ENCODE measurements at regions not wholly inside any gene's neighbourhood (a gene's known extent, or its start where the extent isn't known, plus 50 kb on each side); places are given as distances from the start of the nearest gene placed in this dataset.

GRCh38 chr15:95105229-95105628, 873.9 kb downstream of the MCTP2 start:
- no peak for DNase-seq (ENCODE audit: low read depth)
- no peak for TF ChIP-seq CTCF (IDR thresholded peaks at IDR 0.05; ENCODE audit: control insufficient read depth, insufficient read depth, low read depth, low read length, missing control alignments)
- H3K4me3 ChIP-seq (ENCODE audit: control insufficient read depth, low read depth, low read length): no peak overlapping the region

- DNase-seq (ENCODE audit: low read depth): no peak
- H3K4me3 ChIP-seq (ENCODE audit: control insufficient read depth, low read depth, low read length): no peak overlapping the region
- TF ChIP-seq CTCF (IDR thresholded peaks at IDR 0.05; ENCODE audit: control insufficient read depth, insufficient read depth, low read depth, low read length, missing control alignments): no peak
These were observed 875.4 kb downstream of the MCTP2 start for GRCh38 chr15:95106801-95107200.

GRCh38 chr15:95108673-95109072, 877.3 kb downstream of the MCTP2 start:
- H3K4me3 ChIP-seq (ENCODE audit: control insufficient read depth, low read depth, low read length): no peak overlapping the region
- no peak for DNase-seq (ENCODE audit: low read depth)
- TF ChIP-seq CTCF (IDR thresholded peaks at IDR 0.05; ENCODE audit: control insufficient read depth, insufficient read depth, low read depth, low read length, missing control alignments): no peak

GRCh38 chr15:95111969-95112368, 880.6 kb downstream of the MCTP2 start:
- no peak overlapping the region for H3K4me3 ChIP-seq (ENCODE audit: control insufficient read depth, low read depth, low read length)
- DNase-seq (ENCODE audit: low read depth): no peak
- TF ChIP-seq CTCF (IDR thresholded peaks at IDR 0.05; ENCODE audit: control insufficient read depth, insufficient read depth, low read depth, low read length, missing control alignments): no peak

- no peak overlapping the region for H3K4me3 ChIP-seq (ENCODE audit: control insufficient read depth, low read depth, low read length)
- DNase-seq (ENCODE audit: low read depth): no peak
- TF ChIP-seq CTCF (IDR thresholded peaks at IDR 0.05; ENCODE audit: control insufficient read depth, insufficient read depth, low read depth, low read length, missing control alignments): no peak
These were observed 881.7 kb downstream of the MCTP2 start for GRCh38 chr15:95113041-95113440.

- no peak for TF ChIP-seq CTCF (IDR thresholded peaks at IDR 0.05; ENCODE audit: control insufficient read depth, insufficient read depth, low read depth, low read length, missing control alignments)
- no peak for DNase-seq (ENCODE audit: low read depth)
- H3K4me3 ChIP-seq (ENCODE audit: control insufficient read depth, low read depth, low read length): no peak overlapping the region
These were observed 887.8 kb downstream of the MCTP2 start for GRCh38 chr15:95119041-95119610.

- H3K4me3 ChIP-seq (ENCODE audit: control insufficient read depth, low read depth, low read length): no peak overlapping the region
- no peak for DNase-seq (ENCODE audit: low read depth)
- TF ChIP-seq CTCF (IDR thresholded peaks at IDR 0.05; ENCODE audit: control insufficient read depth, insufficient read depth, low read depth, low read length, missing control alignments): no peak
These were observed 889.2 kb downstream of the MCTP2 start for GRCh38 chr15:95120595-95120994.

Data from AG09309 (cell line).